HG03571 (cell line): ENCODE measurements at regions not wholly inside any gene's neighbourhood (a gene's known extent, or its start where the extent isn't known, plus 50 kb on each side); places are given as distances from the start of the nearest gene placed in this dataset.

Source experiments
- ATAC-seq: cut with Tn5 transposase; IDR thresholded peaks from one replicate; pipeline ENCODE4 v1.9.1; 2021; ENCODE audit not compliant: unreplicated experiment

DNA sequence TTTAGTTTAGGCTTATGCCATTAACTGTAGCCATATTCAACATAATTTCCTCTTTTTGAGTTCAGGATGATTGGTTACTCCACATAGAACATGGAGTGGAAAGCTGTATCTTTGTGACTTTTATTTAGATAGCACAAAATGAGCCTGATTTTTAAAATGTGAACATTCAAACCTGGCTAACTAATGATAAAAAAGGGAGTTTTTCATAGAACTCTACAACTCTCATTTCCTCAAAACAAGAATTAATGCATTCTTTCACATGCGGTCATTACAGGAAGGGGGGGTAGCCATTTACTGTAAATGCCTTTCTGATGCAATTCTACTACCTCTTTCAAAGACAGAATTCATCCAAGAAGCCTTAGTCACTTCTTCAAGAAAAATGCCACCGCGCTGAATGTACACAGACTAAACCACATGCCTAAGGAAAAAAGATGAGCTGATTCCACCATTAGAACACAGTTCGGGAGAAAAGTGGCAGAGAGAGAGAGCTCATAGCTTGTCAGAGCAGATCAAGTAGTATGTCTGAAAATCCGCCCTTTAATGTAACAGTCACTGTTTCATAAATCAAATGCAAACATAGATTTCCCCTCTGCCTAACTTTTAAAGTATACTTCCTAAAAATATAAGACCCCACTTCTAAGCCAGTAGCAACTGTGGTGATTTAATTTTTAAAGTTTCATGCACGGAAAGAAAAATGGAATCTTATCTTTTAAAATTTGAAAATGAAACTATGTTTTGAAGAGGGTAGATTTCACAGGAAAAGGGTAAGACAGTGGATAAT is 226.4 kb upstream of the KLF14 start:
- peak; percentile 27 for ATAC-seq

GRCh38 chr7:130961128-130961601 is 227.2 kb upstream of the KLF14 start:
- peak; percentile 74 for ATAC-seq

DNA sequence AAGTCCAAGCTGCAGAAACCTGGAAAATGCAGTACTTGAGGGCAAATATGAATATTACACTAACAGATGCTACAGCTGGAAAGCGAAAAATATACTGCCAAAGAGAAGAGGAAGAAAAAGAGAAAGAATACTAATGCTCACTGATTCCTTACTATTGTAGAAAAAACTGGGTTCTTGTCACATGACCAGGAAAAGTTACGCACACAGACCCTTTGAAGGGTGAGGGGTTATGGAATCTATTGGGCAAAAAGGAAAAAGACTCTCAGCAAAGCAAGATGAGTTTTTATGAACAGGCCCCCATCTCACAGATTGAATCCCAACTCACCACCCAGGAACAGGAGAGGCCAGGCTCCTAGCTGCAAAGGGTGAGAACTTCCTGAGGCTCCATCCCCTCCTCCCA is 228.1 kb upstream of the KLF14 start:
- ATAC-seq: no peak

DNA sequence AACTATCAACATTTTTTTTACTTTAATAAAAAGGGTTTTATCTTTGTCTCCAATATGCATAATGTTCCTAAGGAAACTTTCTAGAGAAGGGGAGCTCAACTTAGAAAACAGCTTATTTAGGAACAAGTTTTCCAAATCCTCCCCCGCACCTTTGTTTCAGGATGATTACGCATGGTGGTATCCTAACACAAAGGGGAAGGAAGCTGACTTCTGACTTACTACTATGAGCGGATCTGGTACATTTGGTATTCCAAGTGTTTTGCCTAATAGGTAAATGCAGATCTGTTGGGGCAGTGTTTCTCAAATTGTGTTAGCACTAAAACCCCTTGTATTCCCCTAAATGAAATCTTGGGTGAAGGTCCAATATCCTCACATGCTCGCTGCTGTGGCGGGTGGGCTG is 229.3 kb upstream of the KLF14 start:
- ATAC-seq: no peak

DNA sequence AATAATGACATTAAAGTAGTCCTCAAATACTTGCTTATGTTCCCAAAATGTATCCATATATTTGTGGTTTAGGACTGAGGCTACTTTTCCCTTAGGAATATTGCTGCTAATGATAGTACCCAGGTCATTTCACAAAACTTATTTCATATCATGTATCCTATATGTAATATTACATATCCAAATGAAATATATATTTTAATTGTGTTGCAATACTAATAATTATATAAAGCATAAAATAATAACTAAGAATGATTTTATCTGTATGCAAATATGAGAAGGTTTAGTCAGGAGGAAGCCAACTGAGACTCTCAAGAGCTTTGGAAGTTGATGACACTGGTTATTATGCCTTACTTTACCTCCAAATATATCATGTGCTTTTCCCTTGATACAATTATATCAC is 231.5 kb upstream of the KLF14 start:
- ATAC-seq: no peak

GRCh38 chr7:130966246-130967009 is 232.4 kb upstream of the KLF14 start:
- no peak for ATAC-seq

GRCh38 chr7:130970196-130970595 is 236.2 kb upstream of the KLF14 start:
- no peak for ATAC-seq

DNA sequence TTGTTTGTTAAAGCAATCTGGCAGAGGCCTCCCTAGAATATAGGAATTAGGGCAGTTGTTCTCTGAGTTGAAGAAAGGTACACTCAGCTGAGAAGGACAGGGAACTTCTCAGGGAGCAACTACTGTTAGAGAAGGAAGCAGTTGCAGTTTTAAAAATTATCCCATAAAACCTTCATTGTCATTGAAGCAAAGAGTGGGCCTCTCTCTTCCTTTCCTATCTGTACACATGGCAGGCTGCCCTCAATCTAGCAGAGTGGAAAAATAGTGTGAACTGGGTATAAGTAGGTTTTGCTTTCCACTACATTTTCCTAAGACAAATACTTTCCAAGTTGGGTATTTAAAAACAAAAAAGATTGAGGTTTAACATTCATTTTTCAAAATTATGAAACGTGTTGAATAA is 236.7 kb upstream of the KLF14 start:
- ATAC-seq: no peak

DNA sequence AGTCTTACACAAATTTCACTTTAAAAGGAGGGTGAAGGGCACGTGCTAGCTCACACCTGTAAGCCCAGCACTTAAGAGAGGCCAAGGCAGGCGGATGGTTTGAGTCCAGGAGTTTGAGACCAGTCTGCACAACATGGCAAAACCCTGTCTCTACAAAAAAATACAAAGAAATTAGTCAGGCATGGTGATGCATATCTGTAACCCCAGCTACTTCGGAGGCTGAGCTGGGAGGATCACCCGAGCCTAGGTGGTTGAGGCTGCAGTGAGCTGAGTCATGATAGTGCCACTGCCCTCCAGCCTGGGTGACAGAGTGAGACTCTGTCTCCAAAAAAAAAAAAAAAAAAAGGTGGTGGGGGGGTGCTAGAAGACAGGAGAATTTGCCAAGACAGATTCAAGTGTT is 237.3 kb upstream of the KLF14 start:
- no peak for ATAC-seq

- ATAC-seq: no peak
Observed at GRCh38 chr7:130972201-130972600, 238.2 kb upstream of the KLF14 start.

GRCh38 chr7:130973637-130974036 is 239.6 kb upstream of the KLF14 start:
- ATAC-seq: no peak

DNA sequence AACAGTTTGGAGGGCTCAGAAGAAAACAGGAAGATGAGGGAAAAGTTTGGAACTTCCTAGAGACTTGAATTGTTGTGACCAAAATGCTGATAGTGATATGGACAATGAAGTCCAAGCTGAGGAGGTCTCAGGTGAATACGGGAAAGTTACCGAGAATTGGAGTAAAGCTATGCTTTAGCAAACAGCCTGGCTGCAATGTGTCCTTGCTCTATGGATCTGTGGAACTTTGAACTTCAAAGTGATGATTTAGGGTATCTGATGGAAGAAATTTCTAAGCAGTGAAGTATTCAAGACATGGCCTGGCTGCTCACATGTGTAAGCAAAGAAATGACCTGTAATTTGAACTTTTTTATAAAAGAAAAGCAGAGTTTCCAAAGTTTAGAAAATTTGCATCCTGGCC is 240.2 kb upstream of the KLF14 start:
- no peak for ATAC-seq

GRCh38 chr7:130974794-130975193 is 240.8 kb upstream of the KLF14 start:
- ATAC-seq: no peak

DNA sequence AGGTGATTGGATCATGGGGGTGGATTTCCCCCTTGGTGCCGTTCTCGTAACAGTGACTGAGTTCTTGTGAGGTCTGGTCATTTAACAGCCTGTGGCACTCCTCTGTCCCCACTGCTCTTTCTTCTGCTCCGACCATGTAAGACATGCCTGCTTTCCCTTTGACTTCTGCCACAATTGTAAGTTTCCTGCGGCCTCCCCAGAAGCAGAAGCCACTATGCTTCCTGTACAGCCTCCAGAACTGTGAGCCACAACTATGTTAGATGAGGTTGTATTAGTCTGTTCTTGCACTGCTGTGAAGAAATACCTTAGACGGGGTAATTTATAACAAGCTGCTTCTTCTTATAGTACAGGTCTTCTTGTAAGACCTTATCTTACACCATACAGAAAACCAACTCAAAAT is 241.7 kb upstream of the KLF14 start:
- no peak for ATAC-seq

- ATAC-seq: peak; percentile 71
Observed at GRCh38 chr7:130982160-130982638, 248.2 kb upstream of the KLF14 start.

GRCh38 chr7:130982651-130983050 is 248.6 kb upstream of the KLF14 start:
- no peak for ATAC-seq

DNA sequence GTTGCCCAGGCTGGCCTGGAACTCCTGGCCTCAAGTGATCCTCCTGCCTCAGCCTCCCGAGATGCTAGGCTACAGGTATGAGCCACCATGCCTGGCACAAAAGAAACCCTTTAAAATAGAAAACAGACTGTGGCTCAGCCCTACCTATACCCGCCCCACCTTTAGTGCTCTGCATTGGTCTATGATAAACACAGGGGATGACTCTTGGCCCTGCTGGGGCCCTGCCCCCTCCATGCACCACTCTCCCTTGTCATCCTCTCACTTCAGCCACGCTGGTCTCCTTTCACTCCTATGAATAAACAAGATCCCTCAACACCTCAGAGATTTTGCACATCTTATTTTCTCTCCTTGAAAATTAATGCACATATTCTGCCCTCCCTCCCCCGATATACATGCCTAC is 251.4 kb upstream of the KLF14 start:
- no peak for ATAC-seq

DNA sequence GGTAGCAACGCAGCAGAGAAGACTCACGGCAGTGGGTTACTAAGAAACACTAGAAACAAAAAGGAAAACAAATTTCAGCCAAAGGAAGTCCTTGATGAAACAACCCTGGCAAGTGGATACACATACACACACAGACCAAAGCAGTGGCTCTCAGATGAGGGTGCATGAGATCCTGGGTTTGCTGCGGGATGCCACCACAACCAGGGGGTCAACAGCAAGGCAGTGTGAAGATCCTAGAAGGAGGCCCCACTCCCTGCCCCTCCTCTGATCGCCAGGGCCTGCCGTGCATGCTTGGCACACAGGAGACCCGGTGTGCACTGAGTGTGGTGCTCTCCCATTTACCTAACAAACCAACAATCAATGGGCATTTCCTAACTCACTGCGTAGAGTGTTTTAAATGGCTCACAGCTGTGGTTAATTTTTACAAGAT is 252.3 kb upstream of the KLF14 start:
- no peak for ATAC-seq

DNA sequence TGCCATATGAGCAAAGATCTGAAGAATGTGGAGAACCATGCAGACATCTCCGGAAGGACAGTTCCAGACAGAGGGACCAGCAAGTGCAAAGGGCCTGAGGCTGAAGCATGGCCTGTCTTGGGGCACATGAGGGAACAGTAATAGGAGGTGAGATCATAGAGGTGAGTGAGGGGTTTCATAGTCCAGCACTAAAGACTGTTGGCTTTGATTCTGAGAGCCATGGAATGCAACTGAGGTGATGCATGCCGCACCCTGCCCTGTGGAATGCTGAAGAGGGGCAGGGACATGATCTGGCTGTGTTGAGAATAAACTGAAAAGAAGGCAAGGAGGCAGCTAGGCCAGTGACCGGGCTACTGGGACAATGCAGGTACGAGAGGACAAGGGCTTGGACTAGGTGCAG is 253.1 kb upstream of the KLF14 start:
- no peak for ATAC-seq

DNA sequence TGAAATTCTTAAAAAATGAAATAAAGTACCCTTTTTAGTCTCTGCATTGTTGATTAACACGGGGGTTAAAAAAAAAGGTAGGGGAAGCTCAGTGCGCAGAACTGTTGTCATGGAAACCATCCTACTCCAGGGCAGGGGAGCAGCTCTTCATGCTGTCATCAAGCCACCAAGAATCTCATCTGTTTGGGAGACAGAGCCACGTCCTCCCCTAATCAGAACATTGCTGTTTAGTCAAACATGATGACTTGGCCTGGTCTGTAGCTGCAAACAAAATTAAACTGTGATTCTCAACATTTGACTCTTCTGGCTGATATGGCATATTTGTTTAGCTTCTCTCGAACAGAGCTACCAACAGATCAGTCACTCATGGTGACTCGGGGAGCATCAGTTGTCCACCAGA is 254.4 kb upstream of the KLF14 start:
- no peak for ATAC-seq

DNA sequence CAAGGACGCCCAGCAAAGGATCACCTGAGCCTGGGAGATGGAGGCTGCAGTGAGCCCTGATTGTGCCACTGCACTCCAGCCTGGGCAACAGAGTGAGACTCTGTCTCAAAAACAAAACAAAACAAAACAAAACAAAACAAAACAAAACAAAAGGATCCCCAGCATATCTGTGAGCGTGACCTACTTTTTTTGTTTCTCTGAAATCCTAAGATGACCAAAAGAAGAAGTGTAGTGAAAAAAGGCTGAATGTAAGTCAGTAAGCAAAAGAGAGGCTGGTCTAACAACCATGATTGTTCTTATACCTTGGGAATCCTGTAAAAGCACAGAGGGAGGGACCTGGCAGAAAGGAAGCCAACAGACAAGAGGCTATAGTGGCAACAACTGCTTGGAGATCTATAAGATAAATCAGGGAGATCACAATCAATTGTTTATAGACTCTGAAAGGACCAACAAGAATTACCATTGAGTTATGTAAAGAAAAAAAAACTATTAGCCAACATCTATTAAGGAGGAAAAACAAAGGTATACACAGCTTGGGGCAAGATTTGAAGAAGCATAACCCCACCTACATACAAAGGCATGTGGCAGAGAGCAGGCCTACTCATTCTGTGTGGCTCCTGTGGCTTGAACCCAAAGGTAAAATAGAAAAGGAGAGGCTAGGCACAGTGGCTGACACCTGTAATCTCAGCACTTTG is 255.2 kb upstream of the KLF14 start:
- no peak for ATAC-seq
